ENCODE measurements at regions not wholly inside any gene's neighbourhood (a gene's known extent, or its start where the extent isn't known, plus 50 kb on each side); places are given as distances from the start of the nearest gene placed in this dataset.

GRCh38 chr6:40701352-40702007 lies 114.3 kb upstream of the LRFN2 start:
- H3K4me1 ChIP-seq (replicated peaks; ENCODE audit: insufficient read depth): no peaks in the 10 kb centered on the region
- no peak overlapping the region for H2AFZ ChIP-seq
- no peak overlapping the region for H3K4me3 ChIP-seq
- H3K9me2 ChIP-seq (ENCODE audit: insufficient read depth): no peaks in the 10 kb centered on the region
- POLR2A ChIA-PET (ENCODE audit: unreplicated experiment): no interaction called here
- no peaks in the 10 kb centered on the region for H3F3A ChIP-seq (ENCODE audit: insufficient read depth, low read depth)
- DNase-seq: no peak
- no peak for TF ChIP-seq EZH2 (IDR thresholded peaks at IDR 0.05; ENCODE audit: low read depth)
- TF ChIP-seq, protein P1, sequence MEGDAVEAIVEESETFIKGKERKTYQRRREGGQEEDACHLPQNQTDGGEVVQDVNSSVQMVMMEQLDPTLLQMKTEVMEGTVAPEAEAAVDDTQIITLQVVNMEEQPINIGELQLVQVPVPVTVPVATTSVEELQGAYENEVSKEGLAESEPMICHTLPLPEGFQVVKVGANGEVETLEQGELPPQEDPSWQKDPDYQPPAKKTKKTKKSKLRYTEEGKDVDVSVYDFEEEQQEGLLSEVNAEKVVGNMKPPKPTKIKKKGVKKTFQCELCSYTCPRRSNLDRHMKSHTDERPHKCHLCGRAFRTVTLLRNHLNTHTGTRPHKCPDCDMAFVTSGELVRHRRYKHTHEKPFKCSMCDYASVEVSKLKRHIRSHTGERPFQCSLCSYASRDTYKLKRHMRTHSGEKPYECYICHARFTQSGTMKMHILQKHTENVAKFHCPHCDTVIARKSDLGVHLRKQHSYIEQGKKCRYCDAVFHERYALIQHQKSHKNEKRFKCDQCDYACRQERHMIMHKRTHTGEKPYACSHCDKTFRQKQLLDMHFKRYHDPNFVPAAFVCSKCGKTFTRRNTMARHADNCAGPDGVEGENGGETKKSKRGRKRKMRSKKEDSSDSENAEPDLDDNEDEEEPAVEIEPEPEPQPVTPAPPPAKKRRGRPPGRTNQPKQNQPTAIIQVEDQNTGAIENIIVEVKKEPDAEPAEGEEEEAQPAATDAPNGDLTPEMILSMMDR (conservative IDR thresholded peaks at IDR 0.05): no peak
- no peaks in the 10 kb centered on the region for H3K79me2 ChIP-seq (ENCODE audit: low read depth)
- no peaks in the 10 kb centered on the region for H4K20me1 ChIP-seq (ENCODE audit: insufficient read depth)
- H3K27ac ChIP-seq: no peak overlapping the region
- H3K36me3 ChIP-seq (ENCODE audit: low read depth): no peaks in the 10 kb centered on the region
- no peaks in the 10 kb centered on the region for H3K9me3 ChIP-seq (ENCODE audit: insufficient read depth, low read depth)
- no peak overlapping the region for H3K4me2 ChIP-seq
- H3K27me3 ChIP-seq (ENCODE audit: insufficient read depth, low read depth): peaks cover 48% of the 10 kb centered on the region
- CTCF ChIA-PET: no interaction called here
- BruUV-seq (replicated peaks): no TSS peak
- intact Hi-C loops (cut with micrococcal nuclease; ENCODE audit: unreplicated experiment): no loop called here

DNA sequence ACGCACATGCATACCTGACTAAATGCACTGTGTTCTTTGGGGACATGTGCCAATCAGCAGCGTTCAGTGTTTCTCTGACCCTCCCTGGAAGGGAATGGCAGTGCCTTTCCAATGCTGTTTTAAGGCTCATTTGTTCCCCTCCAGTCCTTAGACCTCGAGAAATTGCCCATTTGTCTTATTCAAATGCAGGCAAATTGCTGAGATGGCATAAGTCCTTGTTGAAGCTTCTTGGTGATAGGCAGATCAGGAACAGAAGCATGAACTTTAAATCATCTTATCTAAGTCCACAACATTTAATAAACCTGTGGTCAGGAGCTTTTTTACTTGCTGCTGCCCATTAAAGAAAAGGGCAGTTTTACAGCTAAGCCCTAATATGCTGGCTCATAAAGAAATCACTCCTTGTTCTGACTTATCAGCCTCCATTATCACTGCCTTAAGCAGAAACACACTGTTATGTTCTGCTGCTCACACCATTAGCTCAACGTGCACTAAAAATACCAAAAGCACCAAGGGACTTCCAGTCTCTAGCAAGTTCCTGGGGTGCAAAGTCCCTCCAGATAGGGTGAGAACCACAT lies 112.9 kb upstream of the LRFN2 start:
- Histone ChIP-seq H4K20me1 (ENCODE audit: insufficient read depth) (no peaks in the 10 kb centered on the region), H2AFZ (no peak overlapping the region), H3K79me2 (ENCODE audit: low read depth) (no peaks in the 10 kb centered on the region), H3K4me1 (replicated peaks; ENCODE audit: insufficient read depth) (no peaks in the 10 kb centered on the region), H3K27me3 (ENCODE audit: insufficient read depth, low read depth) (peaks cover 44% of the 10 kb centered on the region), H3K9me3 (ENCODE audit: insufficient read depth, low read depth) (no peaks in the 10 kb centered on the region), H3K4me2 (no peak overlapping the region), H3K9me2 (ENCODE audit: insufficient read depth) (no peaks in the 10 kb centered on the region), H3K4me3 (no peak overlapping the region), H3F3A (ENCODE audit: insufficient read depth, low read depth) (no peaks in the 10 kb centered on the region), H3K36me3 (ENCODE audit: low read depth) (no peaks in the 10 kb centered on the region), H3K27ac (no peak overlapping the region)
- no peak for DNase-seq
- ChIA-PET CTCF (no interaction called here), POLR2A (ENCODE audit: unreplicated experiment) (no interaction called here)
- BruUV-seq (replicated peaks): no TSS peak
- intact Hi-C loops (cut with micrococcal nuclease; ENCODE audit: unreplicated experiment): no loop called here
- no peak for TF ChIP-seq EZH2 (IDR thresholded peaks at IDR 0.05; ENCODE audit: low read depth)

- Histone ChIP-seq H3K4me2 (no peak overlapping the region), H3K9me3 (ENCODE audit: insufficient read depth, low read depth) (no peaks in the 10 kb centered on the region), H3K27me3 (ENCODE audit: insufficient read depth, low read depth) (peaks cover 27% of the 10 kb centered on the region), H3F3A (ENCODE audit: insufficient read depth, low read depth) (no peaks in the 10 kb centered on the region), H4K20me1 (ENCODE audit: insufficient read depth) (no peaks in the 10 kb centered on the region), H3K27ac (no peak overlapping the region), H3K4me3 (no peak overlapping the region), H3K36me3 (ENCODE audit: low read depth) (no peaks in the 10 kb centered on the region), H3K79me2 (ENCODE audit: low read depth) (no peaks in the 10 kb centered on the region), H2AFZ (no peak overlapping the region), H3K4me1 (replicated peaks; ENCODE audit: insufficient read depth) (no peaks in the 10 kb centered on the region), H3K9me2 (ENCODE audit: insufficient read depth) (no peaks in the 10 kb centered on the region)
- ChIA-PET POLR2A (ENCODE audit: unreplicated experiment) (no interaction called here), CTCF (no interaction called here)
- DNase-seq: no peak
- intact Hi-C loops (cut with micrococcal nuclease; ENCODE audit: unreplicated experiment): no loop called here
- BruUV-seq (replicated peaks): no TSS peak
- TF ChIP-seq, protein P1 (conservative IDR thresholded peaks at IDR 0.05): no peak
- no peak for TF ChIP-seq EZH2 (IDR thresholded peaks at IDR 0.05; ENCODE audit: low read depth)
Observed at GRCh38 chr6:40695750-40696415, 108.7 kb upstream of the LRFN2 start.

Data from PC-9 (cell line).